ENCODE measurements at regions not wholly inside any gene's neighbourhood (a gene's known extent, or its start where the extent isn't known, plus 50 kb on each side); places are given as distances from the start of the nearest gene placed in this dataset.
A peak's percentile ranks its signal among the peaks of the same experiment; 100 is the strongest.

GRCh38 chr1:244264163-244264562, 187.5 kb downstream of the ADSS2 start:
- DNase-seq (ENCODE audit: low read depth), result no peak
- no peak for TF ChIP-seq CTCF (IDR thresholded peaks at IDR 0.05; ENCODE audit: control insufficient read depth, extremely low read depth, insufficient read depth)
- H3K4me3 ChIP-seq (ENCODE audit: low read depth, low read length), result no peak overlapping the region; the same call in 1 of the 2 replicates

GRCh38 chr1:244265507-244265906, 186.2 kb downstream of the ADSS2 start:
- TF ChIP-seq CTCF (IDR thresholded peaks at IDR 0.05; ENCODE audit: control insufficient read depth, extremely low read depth, insufficient read depth), result no peak
- no peak for DNase-seq (ENCODE audit: low read depth)

GRCh38 chr1:244269169-244269568, 182.5 kb downstream of the ADSS2 start:
- H3K4me3 ChIP-seq (ENCODE audit: low read depth, low read length), result no peak overlapping the region
- no peak for DNase-seq (ENCODE audit: low read depth)
- TF ChIP-seq CTCF (IDR thresholded peaks at IDR 0.05; ENCODE audit: control insufficient read depth, extremely low read depth, insufficient read depth), result no peak

More at GRCh38 chr1:244265507-244265906, 186.2 kb downstream of the ADSS2 start:
- H3K4me3 ChIP-seq (ENCODE audit: low read depth, low read length), result no peak overlapping the region

- TF ChIP-seq CTCF (IDR thresholded peaks at IDR 0.05; ENCODE audit: control insufficient read depth, extremely low read depth, insufficient read depth), result no peak
- DNase-seq (ENCODE audit: low read depth), result no peak
- no peak overlapping the region for H3K4me3 ChIP-seq (ENCODE audit: low read depth, low read length)
These were observed 180.7 kb downstream of the ADSS2 start for GRCh38 chr1:244271004-244271403.

GRCh38 chr1:244271691-244272308, 179.9 kb downstream of the ADSS2 start:
- TF ChIP-seq CTCF (IDR thresholded peaks at IDR 0.05; ENCODE audit: control insufficient read depth, extremely low read depth, insufficient read depth), result no peak
- no peak for DNase-seq (ENCODE audit: low read depth)

GRCh38 chr1:244272471-244273261, 179.0 kb downstream of the ADSS2 start:
- no peak overlapping the region for H3K4me3 ChIP-seq (ENCODE audit: low read depth, low read length)
- peak; percentile 68 for DNase-seq (ENCODE audit: low read depth)
- peak; percentile 100 for TF ChIP-seq CTCF (IDR thresholded peaks at IDR 0.05; ENCODE audit: control insufficient read depth, extremely low read depth, insufficient read depth)

More at GRCh38 chr1:244271691-244272308, 179.9 kb downstream of the ADSS2 start:
- no peak overlapping the region for H3K4me3 ChIP-seq (ENCODE audit: low read depth, low read length)
